Coronary artery (tissue), 2 donors: ENCODE measurements at regions not wholly inside any gene's neighbourhood (a gene's known extent, or its start where the extent isn't known, plus 50 kb on each side); places are given as distances from the start of the nearest gene placed in this dataset.
"Not testable (repeated sequence)": the region's sequence is repeated elsewhere in the genome, so short reads cannot be mapped to it uniquely, and the experiment has no call there.

ENCODE experiments used
- DNase-seq: peaks from one replicate; pipeline ENCODE4 v3.0.0-alpha.2; 2017; ENCODE audit warnings: low spot score
- H3K27ac ChIP-seq, 2 donors: fragments of 200-600 bp; sonication (generic); one replicate each; pipeline ENCODE4 v1.5.1; 2016 to 2019
- H3K4me3 ChIP-seq: fragments of 200-600 bp; sonication (generic); 2 replicates; pipeline ENCODE4 v1.5.1; 2016; ENCODE audit warnings: mild to moderate bottlenecking, moderate library complexity
- TF ChIP-seq, protein P1 (sequence below): fragments of 200-600 bp; sonication (generic); IDR thresholded peaks from one replicate; pipeline ENCODE4 v1.5.1; 2019; ENCODE audit warnings: antibody characterized with exemption

GRCh38 chr10:28179743-28180099 lies 123.1 kb downstream of the MPP7 start:
- TF ChIP-seq, protein P1, sequence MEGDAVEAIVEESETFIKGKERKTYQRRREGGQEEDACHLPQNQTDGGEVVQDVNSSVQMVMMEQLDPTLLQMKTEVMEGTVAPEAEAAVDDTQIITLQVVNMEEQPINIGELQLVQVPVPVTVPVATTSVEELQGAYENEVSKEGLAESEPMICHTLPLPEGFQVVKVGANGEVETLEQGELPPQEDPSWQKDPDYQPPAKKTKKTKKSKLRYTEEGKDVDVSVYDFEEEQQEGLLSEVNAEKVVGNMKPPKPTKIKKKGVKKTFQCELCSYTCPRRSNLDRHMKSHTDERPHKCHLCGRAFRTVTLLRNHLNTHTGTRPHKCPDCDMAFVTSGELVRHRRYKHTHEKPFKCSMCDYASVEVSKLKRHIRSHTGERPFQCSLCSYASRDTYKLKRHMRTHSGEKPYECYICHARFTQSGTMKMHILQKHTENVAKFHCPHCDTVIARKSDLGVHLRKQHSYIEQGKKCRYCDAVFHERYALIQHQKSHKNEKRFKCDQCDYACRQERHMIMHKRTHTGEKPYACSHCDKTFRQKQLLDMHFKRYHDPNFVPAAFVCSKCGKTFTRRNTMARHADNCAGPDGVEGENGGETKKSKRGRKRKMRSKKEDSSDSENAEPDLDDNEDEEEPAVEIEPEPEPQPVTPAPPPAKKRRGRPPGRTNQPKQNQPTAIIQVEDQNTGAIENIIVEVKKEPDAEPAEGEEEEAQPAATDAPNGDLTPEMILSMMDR: peak; percentile 2
- Histone ChIP-seq H3K4me3 (peak overlapping the region; percentile 64), H3K27ac (no peak overlapping the region)
- DNase-seq: no peak

DNA sequence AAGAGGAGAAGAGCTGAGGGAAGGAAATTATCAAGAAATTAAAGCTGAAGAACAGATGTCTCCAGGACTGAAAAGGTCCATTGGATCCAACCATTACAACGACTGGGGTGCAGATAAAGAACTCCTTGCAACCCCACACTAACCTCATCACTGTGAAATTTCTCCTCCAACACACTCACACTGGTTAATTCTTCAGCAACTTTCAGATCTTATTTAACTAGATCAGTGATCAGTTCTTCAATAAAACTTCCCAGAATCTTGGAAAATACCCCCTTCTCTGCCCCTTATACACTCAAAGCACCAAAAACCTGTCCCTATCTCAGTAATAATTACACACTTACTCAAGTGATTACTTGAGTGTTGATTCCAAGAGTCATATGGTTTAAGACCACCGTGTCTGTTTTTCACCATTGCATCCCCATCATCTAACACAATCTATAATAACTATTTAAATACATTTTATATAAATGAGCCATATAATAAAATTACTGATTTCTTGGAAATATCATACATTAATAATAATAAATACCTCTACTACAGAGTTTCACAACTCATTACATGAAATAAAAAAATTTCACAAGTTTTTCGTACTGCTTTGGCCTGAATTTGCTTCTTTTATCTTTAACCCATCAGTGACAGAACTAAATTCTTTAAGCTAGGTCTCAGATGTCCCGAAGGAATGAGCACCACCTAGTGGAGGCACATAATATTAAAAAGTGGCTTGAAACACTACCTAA lies 123.7 kb downstream of the MPP7 start:
- Histone ChIP-seq H3K27ac (peak overlapping the region in 1 of 2 donors; percentile 70), H3K4me3 (peak overlapping the region; percentile 64)
- TF ChIP-seq, protein P1: peak; percentile 56
- DNase-seq: no peak

DNA sequence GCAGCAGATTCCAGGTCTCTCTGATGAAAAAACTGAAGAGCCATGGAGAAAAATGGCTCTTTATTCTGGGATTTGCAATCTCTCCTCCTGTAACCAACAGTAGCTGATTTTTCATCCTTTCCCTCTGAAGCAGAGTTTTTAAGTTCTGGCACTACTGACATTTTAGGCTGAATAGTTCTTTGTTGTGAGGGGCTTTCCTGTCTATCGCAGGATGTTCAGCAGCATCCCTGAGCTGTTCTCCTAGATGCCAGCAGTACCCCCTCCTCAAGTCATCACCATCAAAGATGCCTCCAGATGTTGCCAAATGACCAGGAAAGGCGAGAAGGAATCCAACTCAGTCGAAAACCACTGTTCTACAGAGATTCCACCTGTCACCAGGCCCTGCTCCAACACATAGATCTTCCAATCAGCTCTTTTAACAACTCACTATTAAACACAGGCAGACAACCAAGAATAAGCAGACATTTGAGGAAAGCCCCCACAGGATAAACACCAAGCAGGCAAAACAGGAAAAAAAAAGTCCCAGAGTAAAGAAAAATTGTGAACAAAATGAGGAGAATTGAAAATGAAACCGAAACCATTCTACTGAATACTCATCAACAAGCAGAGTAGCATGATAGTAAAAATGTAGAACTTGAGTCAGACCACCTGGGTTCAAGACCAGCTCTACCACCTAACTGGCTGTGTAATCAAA lies 124.8 kb downstream of the MPP7 start:
- TF ChIP-seq, protein P1: no peak
- Histone ChIP-seq H3K27ac (peak overlapping the region; percentile 70 to 79), H3K4me3 (peak overlapping the region; percentile 64)
- no peak for DNase-seq

- DNase-seq, H3K27ac ChIP-seq, H3K4me3 ChIP-seq: not testable (repeated sequence)
Measured at GRCh38 chr10:28176498-28176897, 126.4 kb downstream of the MPP7 start.

DNA sequence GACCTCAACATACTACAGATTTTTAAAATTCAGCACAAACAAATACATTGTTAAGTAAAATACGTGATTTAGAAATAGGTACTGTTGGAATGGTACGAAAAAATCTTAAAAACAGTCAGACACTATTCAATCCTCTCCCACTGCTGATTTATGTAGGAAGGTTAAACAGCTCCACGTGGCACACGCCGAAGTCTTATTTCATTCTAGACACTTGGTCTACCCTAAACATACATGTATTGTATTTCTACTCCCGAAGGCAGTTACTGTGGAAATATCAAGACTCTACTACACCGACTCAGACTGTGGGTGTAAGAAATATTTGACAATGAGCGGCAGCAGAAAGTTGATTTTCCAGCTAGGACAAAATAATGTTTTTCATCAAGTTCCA lies 130.6 kb downstream of the MPP7 start:
- Histone ChIP-seq H3K4me3 (no peak overlapping the region), H3K27ac (peak overlapping the region; percentile 5 to 35)
- TF ChIP-seq, protein P1: no peak
- no peak for DNase-seq

GRCh38 chr10:28171468-28172222 lies 131.2 kb downstream of the MPP7 start:
- TF ChIP-seq, protein P1: no peak
- DNase-seq: no peak
- H3K27ac ChIP-seq: peak overlapping the region; percentile 32 to 35
- peak overlapping the region; percentile 47 for H3K4me3 ChIP-seq

- DNase-seq: no peak
- Histone ChIP-seq H3K27ac (no peak overlapping the region), H3K4me3 (no peak overlapping the region)
- TF ChIP-seq, protein P1: no peak
Measured at GRCh38 chr10:28169525-28169924, 133.3 kb downstream of the MPP7 start.
